Heart right ventricle (tissue), 16 donors: ENCODE measurements at regions not wholly inside any gene's neighbourhood (a gene's known extent, or its start where the extent isn't known, plus 50 kb on each side); places are given as distances from the start of the nearest gene placed in this dataset.

Experiments
- ATAC-seq, 8 donors: fragments of 200-7000 bp; cut with Tn5 transposase; one replicate each; pipeline ENCODE4 v1.9.1; 2020; ENCODE audit warnings: mild to moderate bottlenecking in 8 of 8, moderate library complexity in 8 of 8, moderate number of reproducible peaks in 1 of 8
- DNase-seq, 2 donors: peaks; one replicate each; pipeline ENCODE4 v3.0.0-alpha.2; 2020
- H3K27ac ChIP-seq, 10 donors: fragments of 200-600 bp; sonication (generic) in 2 of 10; one replicate each; pipeline versions ENCODE4 v1.5.0 to v1.8.0; 2020 to 2022; ENCODE audit warnings: mild to moderate bottlenecking in 3 of 10
- H3K27me3 ChIP-seq, 7 donors: fragments of 200-600 bp; one replicate each; pipeline ENCODE4 v1.8.0; 2021 to 2022; ENCODE audit warnings: mild to moderate bottlenecking in 2 of 7
- H3K36me3 ChIP-seq, 9 donors: fragments of 200-600 bp; sonication (generic) in 1 of 9; one replicate each; pipeline versions ENCODE4 v1.5.0 to v1.8.0; 2020 to 2022; ENCODE audit warnings: mild to moderate bottlenecking in 2 of 9
- H3K4me1 ChIP-seq, 9 donors: fragments of 200-600 bp; sonication (generic) in 1 of 9; one replicate each; pipeline versions ENCODE4 v1.5.0 to v1.8.0; 2020 to 2022; ENCODE audit warnings: mild to moderate bottlenecking in 4 of 9
- H3K4me3 ChIP-seq, 10 donors: fragments of 200-600 bp; sonication (generic) in 2 of 10; one replicate each; pipeline versions ENCODE4 v1.5.0 to v1.8.0; 2020 to 2022; ENCODE audit warnings: mild to moderate bottlenecking in 7 of 10, moderate library complexity in 2 of 10
- H3K9me3 ChIP-seq, 11 donors: fragments of 200-600 bp in 10 of 11; sonication (generic) in 2 of 11; one replicate each; pipeline versions ENCODE4 v1.5.0 to v1.8.0; 2013 to 2022; ENCODE audit warnings: mild to moderate bottlenecking in 2 of 11, control low read depth in 1 of 11, moderate library complexity in 1 of 11
- CTCF ChIP-seq, 9 donors: fragments of 200-600 bp; sonication (generic) in 2 of 9; IDR thresholded peaks; one replicate each; pipeline versions ENCODE4 v1.5.0 to v1.8.0; 2021 to 2022; ENCODE audit warnings: antibody characterized with exemption in 9 of 9, mild to moderate bottlenecking in 5 of 9, moderate library complexity in 1 of 9
- WGBS, 2 donors: extraction: QIAGEN DNeasy Blood & Tissue Kit; methylation state at CpG; one replicate each; pipeline ENCODE4 v1.1.7; 2013; ENCODE audit warnings: inconsistent platforms in 1 of 2; 5-methylcytosine and 5-hydroxymethylcytosine counted together
- intact Hi-C, 10 donors: fragments of 100-400 bp; cut with DNase I; formaldehyde crosslinking; loops; one replicate each; pipeline versions ENCODE4 v1.11.1 to v1.14.2; 2022
- donor health status: Arrhythmogenic right ventricular cardiomyopathy.
- donor health status: ischemic (EF 13 %, LVEDD 7.1; RV severe dilation, severe dysfunction).
- donor health status: healthy with polysubstance abuse.
- donor health status: DM: no; HTN: yes; CAD: no.
- donor health status: DM: no; HTN: no; CAD: no.
- donor health status: ischemic (EF 25% LVEDD 6.9; RV normal size, moderate dysfunction).
- donor health status: ischemic (EF 25% LVEDD 5.7; RV mildly dilated, moderate dysfunction).
- donor health status: healthy.
- donor health status: DM: yes; HTN: yes; CAD: no.
- donor health status: Ischemic cardiomyopathy.
- donor health status: ischemic (EF 35%, LVEDD 5.7; RV mildly dilated, moderate dysfunction).
- donor health status: nonischemic (EF 11% LVEDD 7.7; RV severe dilation, severe dysfunction).
- donor health status: DM: yes; HTN: yes; CAD: no.
- donor health status: PGD.
- donor health status: ischemic (EF 29% LVEDD 5.4; RV normal size, mild dysfunction).
- donor health status: nonischemic (EF 23%, LVEDD 6.1; RV moderate dilation, normal function).

DNA sequence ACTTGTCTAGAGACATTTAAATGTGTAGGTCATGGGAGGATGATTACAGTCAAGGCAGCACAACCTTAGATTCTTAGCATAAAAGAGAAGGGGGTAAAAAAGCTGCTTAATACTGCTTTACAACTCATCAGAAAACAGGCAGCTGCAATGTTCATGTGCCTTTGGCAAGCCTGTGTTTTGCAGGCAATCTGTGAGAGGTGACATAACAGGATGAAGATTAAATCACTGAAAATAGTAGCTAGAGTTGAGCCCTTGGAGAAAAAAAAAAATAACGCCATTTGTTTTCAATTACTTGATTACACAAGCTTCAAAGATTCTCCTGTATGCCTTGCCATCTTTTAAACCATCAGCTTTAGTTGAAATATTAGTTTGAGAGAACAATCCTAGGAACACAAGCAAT, 847.6 kb upstream of the LCORL start:
- Histone ChIP-seq H3K36me3 (no peaks in the 10 kb centered on the region), H3K9me3 (peaks cover 0 to 24% (median 7%) of the 10 kb centered on the region in 11 donors), H3K4me3 (no peak overlapping the region), H3K27me3 (no peaks in the 10 kb centered on the region), H3K27ac (no peak overlapping the region), H3K4me1 (peaks cover 0 to 10% (median 0%) of the 10 kb centered on the region in 9 donors)
- 5 to 11% methylated on average over 1 of the region's 1 CpG for WGBS, 2 donors
- ATAC-seq (peak in 5 of 8 donors; percentile 39 to 73 (median 56)), DNase-seq (no peak)
- intact Hi-C loops: no loop called here
- no peak for TF ChIP-seq CTCF (IDR thresholded peaks at IDR 0.05)

GRCh38 chr4:18860836-18861530, 839.4 kb upstream of the LCORL start:
- Histone ChIP-seq H3K27ac (no peak overlapping the region), H3K27me3 (no peaks in the 10 kb centered on the region), H3K4me1 (peaks cover 0 to 2% (median 0%) of the 10 kb centered on the region in 9 donors), H3K9me3 (no peaks in the 10 kb centered on the region), H3K36me3 (no peaks in the 10 kb centered on the region), H3K4me3 (no peak overlapping the region)
- no peak for ATAC-seq
- no peak for TF ChIP-seq CTCF (IDR thresholded peaks at IDR 0.05)
- DNase-seq: no peak
- intact Hi-C loops: no loop called here
- WGBS, 2 donors: 81 to 94% methylated on average over 2 of the region's 2 CpGs

GRCh38 chr4:18859468-18859867, 837.9 kb upstream of the LCORL start:
- Histone ChIP-seq H3K9me3 (no peaks in the 10 kb centered on the region), H3K27me3 (no peaks in the 10 kb centered on the region), H3K27ac (no peak overlapping the region), H3K4me1 (peaks cover 0 to 2% (median 0%) of the 10 kb centered on the region in 9 donors), H3K4me3 (no peak overlapping the region), H3K36me3 (no peaks in the 10 kb centered on the region)
- no peak for ATAC-seq
- 54 to 73% methylated on average over 2 of the region's 2 CpGs for WGBS, 2 donors
- TF ChIP-seq CTCF (IDR thresholded peaks at IDR 0.05): no peak
- no peak for DNase-seq
- intact Hi-C loops: no loop called here

- H3K27me3 ChIP-seq: no peaks in the 10 kb centered on the region
- no peak overlapping the region for H3K27ac ChIP-seq
- no peaks in the 10 kb centered on the region for H3K36me3 ChIP-seq
- intact Hi-C loops: no loop called here
- 46 to 52% methylated on average over 6 of the region's 6 CpGs for WGBS, 2 donors
- DNase-seq (no peak), ATAC-seq (peak in 2 of 8 donors; percentile 19 to 68)
- H3K4me3 ChIP-seq: no peak overlapping the region
- no peaks in the 10 kb centered on the region for H3K9me3 ChIP-seq
- H3K4me1 ChIP-seq: peaks cover 0 to 2% (median 0%) of the 10 kb centered on the region in 9 donors
- TF ChIP-seq CTCF (IDR thresholded peaks at IDR 0.05): no peak
These were observed 836.8 kb upstream of the LCORL start for GRCh38 chr4:18858229-18858922.
